SK-N-SH treated with all-trans-retinoic acid at 6 μM for 48 hours (cell line): ENCODE measurements at regions not wholly inside any gene's neighbourhood (a gene's known extent, or its start where the extent isn't known, plus 50 kb on each side); places are given as distances from the start of the nearest gene placed in this dataset.
A peak's percentile ranks its signal among the peaks of the same experiment; 100 is the strongest.

ENCODE experiments used
- ATAC-seq: fragments of 200-7000 bp; cut with Tn5 transposase; 3 replicates; pipeline ENCODE4 v1.9.1; 2020; ENCODE audit warnings: mild to moderate bottlenecking, moderate library complexity
- ARNTL ChIP-seq: fragments of 450-650 bp; formaldehyde crosslinking; IDR thresholded peaks from 2 replicates; pipeline ENCODE4 v1.5.0; 2020; ENCODE audit warnings: low read depth, mild to moderate bottlenecking, moderate library complexity, borderline replicate concordance
- BACH2 ChIP-seq: fragments of 250-450 bp; sonication (Bioruptor Pico); IDR thresholded peaks from 2 replicates; pipeline ENCODE4 v1.9.0; 2021; ENCODE audit warnings: mild to moderate bottlenecking, borderline replicate concordance
- CREB5 ChIP-seq: fragments of 250-450 bp; sonication (Bioruptor Pico); IDR thresholded peaks from 2 replicates; pipeline ENCODE4 v1.5.1; 2020; ENCODE audit warnings: low read depth, mild to moderate bottlenecking, moderate library complexity
- CSDC2 ChIP-seq: fragments of 250-450 bp; sonication (Bioruptor Pico); IDR thresholded peaks from 2 replicates; pipeline ENCODE4 v1.5.0; 2020; ENCODE audit warnings: mild to moderate bottlenecking, moderate library complexity
- CSRNP3 ChIP-seq: fragments of 250-450 bp; sonication (Bioruptor Pico); IDR thresholded peaks from 2 replicates; pipeline ENCODE4 v1.5.1; 2021; ENCODE audit warnings: mild to moderate bottlenecking, moderate library complexity
- GLIS3 ChIP-seq: fragments of 250-450 bp; sonication (Bioruptor Pico); IDR thresholded peaks from 2 replicates; pipeline ENCODE4 v1.5.0; 2020; ENCODE audit warnings: mild to moderate bottlenecking, moderate library complexity
- OSR1 ChIP-seq: fragments of 250-450 bp; sonication (Bioruptor Pico); IDR thresholded peaks from 2 replicates; pipeline ENCODE4 v1.8.0; 2022; ENCODE audit warnings: moderate library complexity, mild to moderate bottlenecking, inconsistent platforms
- PATZ1 ChIP-seq: fragments of 250-450 bp; sonication (Bioruptor Pico); IDR thresholded peaks from 2 replicates; pipeline ENCODE4 v1.8.0; 2020; ENCODE audit warnings: mild to moderate bottlenecking, moderate library complexity, borderline replicate concordance
- POU6F1 ChIP-seq: fragments of 250-450 bp; sonication (Bioruptor Pico); IDR thresholded peaks from 2 replicates; pipeline ENCODE4 v1.8.0; 2021; ENCODE audit warnings: low read depth, mild to moderate bottlenecking, moderate library complexity, borderline replicate concordance
- PPARA ChIP-seq: fragments of 250-450 bp; sonication (Bioruptor Pico); IDR thresholded peaks from 2 replicates; pipeline ENCODE4 v1.5.0; 2020; ENCODE audit warnings: mild to moderate bottlenecking, borderline replicate concordance
- RARB ChIP-seq: fragments of 250-450 bp; sonication (Bioruptor Pico); IDR thresholded peaks from 2 replicates; pipeline ENCODE4 v1.8.0; 2021; ENCODE audit warnings: mild to moderate bottlenecking, moderate library complexity
- SNAI2 ChIP-seq: fragments of 250-450 bp; sonication (Bioruptor Pico); IDR thresholded peaks from 2 replicates; pipeline ENCODE4 v1.5.0; 2020; ENCODE audit warnings: mild to moderate bottlenecking, moderate library complexity
- TCF4 ChIP-seq: fragments of 250-450 bp; sonication (Bioruptor Pico); IDR thresholded peaks from 2 replicates; pipeline ENCODE4 v1.8.0; 2021; ENCODE audit warnings: mild to moderate bottlenecking, moderate library complexity, borderline replicate concordance
- TOX ChIP-seq: fragments of 250-450 bp; sonication (Bioruptor Pico); IDR thresholded peaks from 2 replicates; pipeline ENCODE4 v1.8.0; 2021; ENCODE audit warnings: mild to moderate bottlenecking, moderate library complexity, borderline replicate concordance
- TSHZ2 ChIP-seq: fragments of 250-450 bp; sonication (Bioruptor Pico); IDR thresholded peaks from 2 replicates; pipeline ENCODE4 v1.5.0; 2020; ENCODE audit warnings: mild to moderate bottlenecking, moderate library complexity
- ZC3H10 ChIP-seq: fragments of 250-450 bp; sonication (Bioruptor Pico); IDR thresholded peaks from 2 replicates; pipeline ENCODE4 v1.5.1; 2021; ENCODE audit warnings: mild to moderate bottlenecking, moderate library complexity
- ZFP3 ChIP-seq: fragments of 250-450 bp; sonication (Bioruptor Pico); IDR thresholded peaks from 2 replicates; pipeline ENCODE4 v1.5.0; 2020; ENCODE audit warnings: mild to moderate bottlenecking, moderate library complexity
- ZFP30 ChIP-seq: fragments of 450-650 bp; formaldehyde crosslinking; IDR thresholded peaks from 2 replicates; pipeline ENCODE4 v1.5.0; 2022; ENCODE audit warnings: mild to moderate bottlenecking, moderate library complexity
- ZNF565 ChIP-seq: fragments of 450-650 bp; formaldehyde crosslinking; conservative IDR thresholded peaks from 2 replicates; pipeline ENCODE4 v1.5.0; 2020; ENCODE audit warnings: low read depth, mild to moderate bottlenecking, moderate library complexity
- ZNF8 ChIP-seq: fragments of 450-650 bp; formaldehyde crosslinking; IDR thresholded peaks from 2 replicates; pipeline ENCODE4 v1.5.0; 2020; ENCODE audit warnings: mild to moderate bottlenecking, moderate library complexity

GRCh38 chr2:107584577-107584976 is 242.1 kb upstream of the RGPD4 start:
- TF ChIP-seq BACH2 (no peak), ZNF565 (CRISPR knock-in tag) (no peak), ZC3H10 (no peak), OSR1 (CRISPR knock-in tag) (no peak), PATZ1 (CRISPR knock-in tag) (no peak), CSRNP3 (CRISPR knock-in tag) (no peak), TOX (CRISPR knock-in tag) (no peak), PPARA (CRISPR knock-in tag) (no peak)
- ATAC-seq: peak; percentile 74

GRCh38 chr2:107585851-107586250 is 240.8 kb upstream of the RGPD4 start:
- ATAC-seq: no peak
- TF ChIP-seq OSR1 (CRISPR knock-in tag) (no peak), ARNTL (CRISPR knock-in tag) (no peak), GLIS3 (no peak), CSRNP3 (CRISPR knock-in tag) (no peak)

- no peak for ATAC-seq
- no peak for TF ChIP-seq TOX (CRISPR knock-in tag)
- no peak for TF ChIP-seq PATZ1 (CRISPR knock-in tag)
- TF ChIP-seq PPARA (CRISPR knock-in tag): no peak
- no peak for TF ChIP-seq TSHZ2
- no peak for TF ChIP-seq CSDC2 (CRISPR knock-in tag)
- TF ChIP-seq OSR1 (CRISPR knock-in tag): no peak
- no peak for TF ChIP-seq TCF4
- TF ChIP-seq GLIS3: no peak
- no peak for TF ChIP-seq POU6F1 (CRISPR knock-in tag)
- no peak for TF ChIP-seq SNAI2
- TF ChIP-seq BACH2: no peak
- no peak for TF ChIP-seq CREB5 (CRISPR knock-in tag)
- no peak for TF ChIP-seq ZNF8
- no peak for TF ChIP-seq ZNF565 (CRISPR knock-in tag)
- TF ChIP-seq ZFP30 (CRISPR knock-in tag): no peak
- no peak for TF ChIP-seq ZC3H10
- no peak for TF ChIP-seq RARB
- no peak for TF ChIP-seq ARNTL (CRISPR knock-in tag)
- no peak for TF ChIP-seq ZFP3 (CRISPR knock-in tag)
Observed at GRCh38 chr2:107588181-107588580, 238.5 kb upstream of the RGPD4 start.
